ENCODE measurements at regions not wholly inside any gene's neighbourhood (a gene's known extent, or its start where the extent isn't known, plus 50 kb on each side); places are given as distances from the start of the nearest gene placed in this dataset.
A peak's percentile ranks its signal among the peaks of the same experiment; 100 is the strongest.

GRCh38 chr16:85253084-85253941, 141.0 kb upstream of the CIBAR2 start:
- peak; percentile 93 for TF ChIP-seq CTCF (IDR thresholded peaks at IDR 0.05)
- H3K27me3 Mint-ChIP-seq (ENCODE audit: low read depth) = peaks cover 4% of the 10 kb centered on the region
- DNase-seq (ENCODE audit: low spot score) = no peak

GRCh38 chr16:85254051-85254450, 141.8 kb upstream of the CIBAR2 start:
- no peaks in the 10 kb centered on the region for H3K9me3 Mint-ChIP-seq (ENCODE audit: low read depth)
- no peak for TF ChIP-seq CTCF (IDR thresholded peaks at IDR 0.05)
- H3K27ac Mint-ChIP-seq (ENCODE audit: unreplicated experiment) = no peak overlapping the region
- H3K27me3 Mint-ChIP-seq (ENCODE audit: low read depth) = peaks cover 5% of the 10 kb centered on the region
- no peaks in the 10 kb centered on the region for H3K36me3 Mint-ChIP-seq (ENCODE audit: low read depth)
- H3K4me1 Mint-ChIP-seq (ENCODE audit: low read depth) = no peaks in the 10 kb centered on the region
- DNase-seq (ENCODE audit: low spot score) = no peak
- no peak overlapping the region for H3K4me3 Mint-ChIP-seq (ENCODE audit: unreplicated experiment)

More at GRCh38 chr16:85253084-85253941, 141.0 kb upstream of the CIBAR2 start:
- H3K27ac Mint-ChIP-seq (ENCODE audit: unreplicated experiment) = no peak overlapping the region
- no peaks in the 10 kb centered on the region for H3K9me3 Mint-ChIP-seq (ENCODE audit: low read depth)
- no peak overlapping the region for H3K4me3 Mint-ChIP-seq (ENCODE audit: unreplicated experiment)
- no peaks in the 10 kb centered on the region for H3K36me3 Mint-ChIP-seq (ENCODE audit: low read depth)
- H3K4me1 Mint-ChIP-seq (ENCODE audit: low read depth) = no peaks in the 10 kb centered on the region

GRCh38 chr16:85254921-85255320, 142.6 kb upstream of the CIBAR2 start:
- Mint-ChIP-seq H3K4me1 (ENCODE audit: low read depth) (no peaks in the 10 kb centered on the region), H3K4me3 (ENCODE audit: unreplicated experiment) (no peak overlapping the region), H3K27me3 (ENCODE audit: low read depth) (peaks cover 8% of the 10 kb centered on the region), H3K27ac (ENCODE audit: unreplicated experiment) (no peak overlapping the region), H3K36me3 (ENCODE audit: low read depth) (no peaks in the 10 kb centered on the region), H3K9me3 (ENCODE audit: low read depth) (no peaks in the 10 kb centered on the region)
- TF ChIP-seq CTCF (IDR thresholded peaks at IDR 0.05) = no peak
- no peak for DNase-seq (ENCODE audit: low spot score)

GRCh38 chr16:85255777-85256176, 143.5 kb upstream of the CIBAR2 start:
- Mint-ChIP-seq H3K27me3 (ENCODE audit: low read depth) (peaks cover 8% of the 10 kb centered on the region), H3K36me3 (ENCODE audit: low read depth) (no peaks in the 10 kb centered on the region), H3K4me3 (ENCODE audit: unreplicated experiment) (no peak overlapping the region), H3K9me3 (ENCODE audit: low read depth) (no peaks in the 10 kb centered on the region), H3K4me1 (ENCODE audit: low read depth) (no peaks in the 10 kb centered on the region), H3K27ac (ENCODE audit: unreplicated experiment) (no peak overlapping the region)
- TF ChIP-seq CTCF (IDR thresholded peaks at IDR 0.05) = no peak
- no peak for DNase-seq (ENCODE audit: low spot score)

- TF ChIP-seq CTCF (IDR thresholded peaks at IDR 0.05) = no peak
- no peak for DNase-seq (ENCODE audit: low spot score)
- peaks cover 8% of the 10 kb centered on the region for H3K27me3 Mint-ChIP-seq (ENCODE audit: low read depth)
Observed at GRCh38 chr16:85256190-85256739, 144.0 kb upstream of the CIBAR2 start.

More at GRCh38 chr16:85256190-85256739, 144.0 kb upstream of the CIBAR2 start:
- H3K27ac Mint-ChIP-seq (ENCODE audit: unreplicated experiment) = no peak overlapping the region
- H3K4me3 Mint-ChIP-seq (ENCODE audit: unreplicated experiment) = no peak overlapping the region
- H3K9me3 Mint-ChIP-seq (ENCODE audit: low read depth) = no peaks in the 10 kb centered on the region
- H3K4me1 Mint-ChIP-seq (ENCODE audit: low read depth) = no peaks in the 10 kb centered on the region
- no peaks in the 10 kb centered on the region for H3K36me3 Mint-ChIP-seq (ENCODE audit: low read depth)

Data from chondrocyte (in vitro differentiated cells).